Kidney (tissue), 13 donors: ENCODE measurements at regions not wholly inside any gene's neighbourhood (a gene's known extent, or its start where the extent isn't known, plus 50 kb on each side); places are given as distances from the start of the nearest gene placed in this dataset.

Source experiments
- DNase-seq, 5 donors: peaks; one replicate each; pipeline ENCODE4 v3.0.0-alpha.2; 2013 to 2020
- FAIRE-seq: peaks from 2 replicates; lab custom pipeline; 2012; peaks lifted over from hg19 to GRCh38; lab: Jason Lieb, UNC
- H3K27ac ChIP-seq, 2 donors: one replicate each; pipeline ENCODE4 v1.7.0; 2013; ENCODE audit warnings: low read depth in 2 of 2, low read length in 2 of 2, inconsistent platforms in 1 of 2
- H3K27me3 ChIP-seq: one replicate; pipeline ENCODE4 v1.7.1; 2013; ENCODE audit warnings: low read length, inconsistent platforms; ENCODE audit not compliant: control insufficient read depth, insufficient read depth
- H3K36me3 ChIP-seq, 3 donors: one replicate each; pipeline versions ENCODE4 v1.7.0 to v1.7.1; 2013; ENCODE audit warnings: low read length in 3 of 3, control low read depth in 1 of 3, inconsistent platforms in 1 of 3; ENCODE audit not compliant: insufficient read depth in 3 of 3, control insufficient read depth in 2 of 3
- H3K4me1 ChIP-seq, 3 donors: one replicate each; pipeline versions ENCODE4 v1.7.0 to v1.7.1; 2013; ENCODE audit warnings: low read length in 3 of 3, inconsistent platforms in 1 of 3, low read depth in 1 of 3; ENCODE audit not compliant: control insufficient read depth in 2 of 3, insufficient read depth in 2 of 3
- H3K4me3 ChIP-seq, 3 donors: one replicate each; pipeline versions ENCODE4 v1.7.0 to v1.8.1; 2013; ENCODE audit warnings: low read length in 3 of 3, control low read depth in 1 of 3, inconsistent platforms in 1 of 3
- H3K9ac ChIP-seq, 3 donors: one replicate each; pipeline versions ENCODE4 v1.7.0 to v1.7.1; 2013; ENCODE audit warnings: low read length in 3 of 3, control low read depth in 1 of 3, inconsistent platforms in 1 of 3
- H3K9me3 ChIP-seq, 3 donors: one replicate each; pipeline versions ENCODE4 v1.7.0 to v1.7.1; 2013; ENCODE audit warnings: low read length in 3 of 3, control low read depth in 1 of 3, inconsistent platforms in 1 of 3; ENCODE audit not compliant: control insufficient read depth in 2 of 3, insufficient read depth in 1 of 3
- intact Hi-C: fragments of 100-400 bp; cut with DNase I; formaldehyde crosslinking; loops from one replicate; pipeline ENCODE4 v1.11.1; 2022
- TF ChIP-seq, protein P1 (sequence below): IDR thresholded peaks from 3 replicates; pipeline ENCODE4 v1.5.1; 2012; ENCODE audit warnings: mild to moderate bottlenecking, moderate library complexity, borderline replicate concordance; ENCODE audit not compliant: insufficient read depth; ENCODE audit errors: extremely low read depth
- donor health status: control.
- donor health status: control.
- donor health status: control.
- donor health status: control.
- donor health status: control.
- donor health status: DM: yes; HTN: yes; CAD: no.
- donor health status: Normal renal cell carcinoma (clear cell type).

DNA sequence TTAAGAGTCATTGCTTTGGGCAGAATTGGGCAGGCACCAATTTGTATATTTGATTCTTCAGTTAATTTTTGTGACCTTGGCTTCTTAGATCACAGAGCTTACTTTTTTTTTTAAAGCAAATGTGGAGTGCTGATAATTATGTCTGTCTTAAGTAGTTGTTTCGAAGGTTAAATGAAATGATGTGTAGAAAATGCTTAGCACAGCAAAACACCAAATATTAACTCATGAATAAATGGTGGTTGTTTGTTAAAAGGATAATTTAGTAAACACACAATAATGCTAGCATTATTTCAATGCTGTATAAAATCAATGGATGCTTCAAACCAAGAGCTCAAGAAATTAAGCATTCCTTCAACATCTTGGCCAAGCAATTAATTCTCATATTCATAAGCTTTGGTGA lies 143.4 kb downstream of the LPIN1 start:
- TF ChIP-seq, protein P1, sequence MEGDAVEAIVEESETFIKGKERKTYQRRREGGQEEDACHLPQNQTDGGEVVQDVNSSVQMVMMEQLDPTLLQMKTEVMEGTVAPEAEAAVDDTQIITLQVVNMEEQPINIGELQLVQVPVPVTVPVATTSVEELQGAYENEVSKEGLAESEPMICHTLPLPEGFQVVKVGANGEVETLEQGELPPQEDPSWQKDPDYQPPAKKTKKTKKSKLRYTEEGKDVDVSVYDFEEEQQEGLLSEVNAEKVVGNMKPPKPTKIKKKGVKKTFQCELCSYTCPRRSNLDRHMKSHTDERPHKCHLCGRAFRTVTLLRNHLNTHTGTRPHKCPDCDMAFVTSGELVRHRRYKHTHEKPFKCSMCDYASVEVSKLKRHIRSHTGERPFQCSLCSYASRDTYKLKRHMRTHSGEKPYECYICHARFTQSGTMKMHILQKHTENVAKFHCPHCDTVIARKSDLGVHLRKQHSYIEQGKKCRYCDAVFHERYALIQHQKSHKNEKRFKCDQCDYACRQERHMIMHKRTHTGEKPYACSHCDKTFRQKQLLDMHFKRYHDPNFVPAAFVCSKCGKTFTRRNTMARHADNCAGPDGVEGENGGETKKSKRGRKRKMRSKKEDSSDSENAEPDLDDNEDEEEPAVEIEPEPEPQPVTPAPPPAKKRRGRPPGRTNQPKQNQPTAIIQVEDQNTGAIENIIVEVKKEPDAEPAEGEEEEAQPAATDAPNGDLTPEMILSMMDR: no peak
- Histone ChIP-seq H3K9me3 (no peaks in the 10 kb centered on the region), H3K9ac (no peak overlapping the region), H3K4me3 (no peak overlapping the region), H3K4me1 (no peaks in the 10 kb centered on the region), H3K36me3 (no peaks in the 10 kb centered on the region), H3K27me3 (no peaks in the 10 kb centered on the region), H3K27ac (no peak overlapping the region)
- no peak for FAIRE-seq
- intact Hi-C loops: no loop called here
- no peak for DNase-seq

GRCh38 chr2:11891028-11891427 lies 144.6 kb downstream of the LPIN1 start:
- intact Hi-C loops: no loop called here
- TF ChIP-seq, protein P1: no peak
- H3K36me3 ChIP-seq: no peaks in the 10 kb centered on the region
- H3K4me1 ChIP-seq: no peaks in the 10 kb centered on the region
- H3K9ac ChIP-seq: no peak overlapping the region
- no peak overlapping the region for H3K27ac ChIP-seq
- DNase-seq (no peak), FAIRE-seq (no peak)
- no peaks in the 10 kb centered on the region for H3K27me3 ChIP-seq
- H3K9me3 ChIP-seq: no peaks in the 10 kb centered on the region
- H3K4me3 ChIP-seq: no peak overlapping the region

GRCh38 chr2:11891671-11892440 lies 145.4 kb downstream of the LPIN1 start:
- no peaks in the 10 kb centered on the region for H3K9me3 ChIP-seq
- FAIRE-seq (no peak), DNase-seq (no peak)
- no peaks in the 10 kb centered on the region for H3K36me3 ChIP-seq
- intact Hi-C loops: no loop called here
- H3K27me3 ChIP-seq: no peaks in the 10 kb centered on the region
- no peak overlapping the region for H3K27ac ChIP-seq
- no peak overlapping the region for H3K4me3 ChIP-seq
- TF ChIP-seq, protein P1: no peak
- no peak overlapping the region for H3K9ac ChIP-seq
- no peaks in the 10 kb centered on the region for H3K4me1 ChIP-seq
